HEK293 (cell line): ENCODE measurements at regions not wholly inside any gene's neighbourhood (a gene's known extent, or its start where the extent isn't known, plus 50 kb on each side); places are given as distances from the start of the nearest gene placed in this dataset.

Source experiments
- CTCF ChIP-seq: fragments of 450-650 bp; formaldehyde crosslinking; IDR thresholded peaks from 2 replicates; pipeline ENCODE4 v1.5.1; 2016; ENCODE audit warnings: missing biosample characterization, missing genetic modification characterization
- PRDM2 ChIP-seq: fragments of 450-650 bp; formaldehyde crosslinking; IDR thresholded peaks from 2 replicates; pipeline ENCODE4 v1.5.1; 2016; ENCODE audit warnings: missing biosample characterization, missing genetic modification characterization, borderline replicate concordance
- ZNF350 ChIP-seq: fragments of 450-650 bp; formaldehyde crosslinking; IDR thresholded peaks from 2 replicates; pipeline ENCODE4 v1.5.0; 2017; ENCODE audit warnings: missing biosample characterization, mild to moderate bottlenecking, missing genetic modification characterization
- ZNF416 ChIP-seq: fragments of 450-650 bp; formaldehyde crosslinking; IDR thresholded peaks from 2 replicates; pipeline ENCODE4 v1.5.1; 2016; ENCODE audit warnings: missing biosample characterization, missing genetic modification characterization
- ZNF561 ChIP-seq: fragments of 450-650 bp; IDR thresholded peaks from 2 replicates; pipeline ENCODE4 v1.5.1; 2018; ENCODE audit warnings: missing biosample characterization, missing genetic modification characterization, borderline replicate concordance

- no peak for TF ChIP-seq ZNF561 (tag by site-specific recombination)
- no peak for TF ChIP-seq CTCF (tag by site-specific recombination)
- no peak for TF ChIP-seq ZNF416 (tag by site-specific recombination)
- no peak for TF ChIP-seq ZNF350 (tag by site-specific recombination)
- TF ChIP-seq PRDM2 (tag by site-specific recombination): no peak
Measured at GRCh38 chr10:125218967-125219366, 58.6 kb upstream of the CTBP2 start.
